ENCODE measurements at regions not wholly inside any gene's neighbourhood (a gene's known extent, or its start where the extent isn't known, plus 50 kb on each side); places are given as distances from the start of the nearest gene placed in this dataset.

DNA sequence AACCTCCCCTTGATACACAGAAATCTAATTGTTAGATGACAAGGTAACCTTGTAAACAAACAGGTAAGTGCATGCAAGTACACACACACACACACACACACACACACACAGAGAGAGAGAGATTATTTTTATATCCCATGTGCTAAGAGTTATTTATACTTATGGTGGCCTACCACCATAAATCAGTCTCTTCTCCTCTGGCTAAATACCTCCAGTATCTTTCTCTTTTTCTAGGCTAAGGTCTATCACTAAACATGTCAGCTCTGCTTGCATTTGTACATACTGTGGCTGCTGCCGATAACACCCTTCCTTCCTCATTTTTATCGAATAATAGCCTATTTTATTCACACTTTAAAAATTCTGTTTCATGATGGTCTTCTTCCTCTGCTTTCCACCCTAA is 172.4 kb downstream of the CNTN3 start:
- H3K27ac ChIP-seq (ENCODE audit: low read depth in 2 of 2, low read length in 1 of 2) = no peak overlapping the region
- H3K4me1 ChIP-seq (ENCODE audit: control insufficient read depth in 1 of 2, insufficient read depth in 2 of 2, low read depth in 1 of 2, low read length in 1 of 2) = no peaks in the 10 kb centered on the region; a peak in 1 of 4 replicates
- H2AFZ ChIP-seq (ENCODE audit: low read depth) = no peak overlapping the region
- DNase-seq = no peak
- 62% methylated on average over 2 of the region's 2 CpGs for WGBS (ENCODE audit: low lambda C conversion rate)
- no peak overlapping the region for H3K9ac ChIP-seq
- H3K36me3 ChIP-seq (replicated peaks in 1 of 2; ENCODE audit: control insufficient read depth in 1 of 2, insufficient read depth in 2 of 2, low read length in 1 of 2) = no peaks in the 10 kb centered on the region
- no peak overlapping the region for H3K4me2 ChIP-seq
- H3K4me3 ChIP-seq (ENCODE audit: low read depth in 2 of 2, low read length in 1 of 2) = no peak overlapping the region
- H4K20me1 ChIP-seq (ENCODE audit: insufficient read depth) = no peaks in the 10 kb centered on the region
- no peaks in the 10 kb centered on the region for H3K9me3 ChIP-seq
- H3F3A ChIP-seq (replicated peaks; ENCODE audit: insufficient read depth) = no peaks in the 10 kb centered on the region
- ChIA-PET CTCF (no interaction called here), POLR2A (no interaction called here)
- no peaks in the 10 kb centered on the region for H3K27me3 ChIP-seq (ENCODE audit: insufficient read depth)
- TF ChIP-seq, protein P1, sequence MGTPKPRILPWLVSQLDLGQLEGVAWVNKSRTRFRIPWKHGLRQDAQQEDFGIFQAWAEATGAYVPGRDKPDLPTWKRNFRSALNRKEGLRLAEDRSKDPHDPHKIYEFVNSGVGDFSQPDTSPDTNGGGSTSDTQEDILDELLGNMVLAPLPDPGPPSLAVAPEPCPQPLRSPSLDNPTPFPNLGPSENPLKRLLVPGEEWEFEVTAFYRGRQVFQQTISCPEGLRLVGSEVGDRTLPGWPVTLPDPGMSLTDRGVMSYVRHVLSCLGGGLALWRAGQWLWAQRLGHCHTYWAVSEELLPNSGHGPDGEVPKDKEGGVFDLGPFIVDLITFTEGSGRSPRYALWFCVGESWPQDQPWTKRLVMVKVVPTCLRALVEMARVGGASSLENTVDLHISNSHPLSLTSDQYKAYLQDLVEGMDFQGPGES (IDR thresholded peaks at IDR 0.05; ENCODE audit: low read depth, low read length) = no peak
- TF ChIP-seq, protein P2, sequence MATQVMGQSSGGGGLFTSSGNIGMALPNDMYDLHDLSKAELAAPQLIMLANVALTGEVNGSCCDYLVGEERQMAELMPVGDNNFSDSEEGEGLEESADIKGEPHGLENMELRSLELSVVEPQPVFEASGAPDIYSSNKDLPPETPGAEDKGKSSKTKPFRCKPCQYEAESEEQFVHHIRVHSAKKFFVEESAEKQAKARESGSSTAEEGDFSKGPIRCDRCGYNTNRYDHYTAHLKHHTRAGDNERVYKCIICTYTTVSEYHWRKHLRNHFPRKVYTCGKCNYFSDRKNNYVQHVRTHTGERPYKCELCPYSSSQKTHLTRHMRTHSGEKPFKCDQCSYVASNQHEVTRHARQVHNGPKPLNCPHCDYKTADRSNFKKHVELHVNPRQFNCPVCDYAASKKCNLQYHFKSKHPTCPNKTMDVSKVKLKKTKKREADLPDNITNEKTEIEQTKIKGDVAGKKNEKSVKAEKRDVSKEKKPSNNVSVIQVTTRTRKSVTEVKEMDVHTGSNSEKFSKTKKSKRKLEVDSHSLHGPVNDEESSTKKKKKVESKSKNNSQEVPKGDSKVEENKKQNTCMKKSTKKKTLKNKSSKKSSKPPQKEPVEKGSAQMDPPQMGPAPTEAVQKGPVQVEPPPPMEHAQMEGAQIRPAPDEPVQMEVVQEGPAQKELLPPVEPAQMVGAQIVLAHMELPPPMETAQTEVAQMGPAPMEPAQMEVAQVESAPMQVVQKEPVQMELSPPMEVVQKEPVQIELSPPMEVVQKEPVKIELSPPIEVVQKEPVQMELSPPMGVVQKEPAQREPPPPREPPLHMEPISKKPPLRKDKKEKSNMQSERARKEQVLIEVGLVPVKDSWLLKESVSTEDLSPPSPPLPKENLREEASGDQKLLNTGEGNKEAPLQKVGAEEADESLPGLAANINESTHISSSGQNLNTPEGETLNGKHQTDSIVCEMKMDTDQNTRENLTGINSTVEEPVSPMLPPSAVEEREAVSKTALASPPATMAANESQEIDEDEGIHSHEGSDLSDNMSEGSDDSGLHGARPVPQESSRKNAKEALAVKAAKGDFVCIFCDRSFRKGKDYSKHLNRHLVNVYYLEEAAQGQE (IDR thresholded peaks at IDR 0.05; ENCODE audit: low read depth, low read length) = no peak
- TF ChIP-seq JUND (IDR thresholded peaks at IDR 0.05) = no peak
- TF ChIP-seq RFX5 (IDR thresholded peaks at IDR 0.05; ENCODE audit: low read length) = no peak
- TF ChIP-seq EP300 (IDR thresholded peaks at IDR 0.05; ENCODE audit: borderline replicate concordance in 1 of 2, low read depth in 1 of 2, low read length in 1 of 2) = no peak
- TF ChIP-seq GABPA (IDR thresholded peaks at IDR 0.05; ENCODE audit: low read depth) = no peak
- no peak for TF ChIP-seq CHD2 (IDR thresholded peaks at IDR 0.05; ENCODE audit: low read length, partially characterized antibody)
- TF ChIP-seq, protein P3, sequence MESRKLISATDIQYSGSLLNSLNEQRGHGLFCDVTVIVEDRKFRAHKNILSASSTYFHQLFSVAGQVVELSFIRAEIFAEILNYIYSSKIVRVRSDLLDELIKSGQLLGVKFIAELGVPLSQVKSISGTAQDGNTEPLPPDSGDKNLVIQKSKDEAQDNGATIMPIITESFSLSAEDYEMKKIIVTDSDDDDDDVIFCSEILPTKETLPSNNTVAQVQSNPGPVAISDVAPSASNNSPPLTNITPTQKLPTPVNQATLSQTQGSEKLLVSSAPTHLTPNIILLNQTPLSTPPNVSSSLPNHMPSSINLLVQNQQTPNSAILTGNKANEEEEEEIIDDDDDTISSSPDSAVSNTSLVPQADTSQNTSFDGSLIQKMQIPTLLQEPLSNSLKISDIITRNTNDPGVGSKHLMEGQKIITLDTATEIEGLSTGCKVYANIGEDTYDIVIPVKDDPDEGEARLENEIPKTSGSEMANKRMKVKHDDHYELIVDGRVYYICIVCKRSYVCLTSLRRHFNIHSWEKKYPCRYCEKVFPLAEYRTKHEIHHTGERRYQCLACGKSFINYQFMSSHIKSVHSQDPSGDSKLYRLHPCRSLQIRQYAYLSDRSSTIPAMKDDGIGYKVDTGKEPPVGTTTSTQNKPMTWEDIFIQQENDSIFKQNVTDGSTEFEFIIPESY (IDR thresholded peaks at IDR 0.05; ENCODE audit: borderline replicate concordance, low read depth) = no peak
- no peak for TF ChIP-seq POLR2AphosphoS5 (IDR thresholded peaks at IDR 0.05; ENCODE audit: low read depth, low read length)
- no peak for TF ChIP-seq SIN3A (IDR thresholded peaks at IDR 0.05; ENCODE audit: borderline replicate concordance, low read depth, low read length)
- no peaks in the 10 kb centered on the region for H3K9me2 ChIP-seq
- H3K79me2 ChIP-seq (ENCODE audit: insufficient read depth) = no peaks in the 10 kb centered on the region

DNA sequence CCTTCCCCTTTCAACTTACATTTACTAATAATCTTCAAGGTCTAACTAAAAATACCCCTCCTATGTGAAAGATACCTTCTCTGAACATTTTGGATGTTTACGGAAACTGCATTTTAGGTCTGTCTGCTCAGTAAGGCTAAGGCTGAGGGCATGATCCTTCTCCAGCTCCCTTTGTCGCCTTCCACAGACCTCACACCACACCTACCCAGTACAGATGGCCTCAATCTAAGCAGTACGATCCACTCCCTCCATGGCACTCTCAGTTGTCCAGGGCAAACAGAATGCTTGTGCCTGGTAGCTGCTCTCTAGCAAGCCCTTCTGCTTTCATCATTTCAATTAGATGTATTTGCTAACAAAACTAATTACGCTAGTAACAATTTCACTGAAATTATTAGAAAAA is 178.3 kb downstream of the CNTN3 start:
- TF ChIP-seq TEAD4 (IDR thresholded peaks at IDR 0.05; ENCODE audit: borderline replicate concordance, insufficient read depth) = no peak
- no peak for TF ChIP-seq FOXM1 (IDR thresholded peaks at IDR 0.05; ENCODE audit: low read depth)
- TF ChIP-seq FOXJ3 (CRISPR knock-in tag; IDR thresholded peaks at IDR 0.05) = no peak
- no peak for TF ChIP-seq FOSL2 (IDR thresholded peaks at IDR 0.05; ENCODE audit: borderline replicate concordance, low read depth)
- Histone ChIP-seq H3K9me3 (no peaks in the 10 kb centered on the region), H4K20me1 (ENCODE audit: insufficient read depth) (no peaks in the 10 kb centered on the region), H3K79me2 (ENCODE audit: insufficient read depth) (no peaks in the 10 kb centered on the region), H3K4me1 (ENCODE audit: control insufficient read depth in 1 of 2, insufficient read depth in 2 of 2, low read depth in 1 of 2, low read length in 1 of 2) (no peaks in the 10 kb centered on the region), H3K27ac (ENCODE audit: low read depth in 2 of 2, low read length in 1 of 2) (no peak overlapping the region), H3K9ac (no peak overlapping the region), H3K27me3 (ENCODE audit: insufficient read depth) (no peaks in the 10 kb centered on the region), H3K4me3 (ENCODE audit: low read depth in 2 of 2, low read length in 1 of 2) (no peak overlapping the region), H3K36me3 (replicated peaks in 1 of 2; ENCODE audit: control insufficient read depth in 1 of 2, insufficient read depth in 2 of 2, low read length in 1 of 2) (no peaks in the 10 kb centered on the region), H3K4me2 (no peak overlapping the region), H2AFZ (ENCODE audit: low read depth) (no peak overlapping the region), H3F3A (replicated peaks; ENCODE audit: insufficient read depth) (no peaks in the 10 kb centered on the region), H3K9me2 (no peaks in the 10 kb centered on the region)
- CTCF ChIA-PET = no interaction called here
- no peak for DNase-seq
- POLR2A ChIA-PET = no interaction called here
- WGBS (ENCODE audit: low lambda C conversion rate) = 70% methylated on average over 4 of the region's 4 CpGs
